ENCODE measurements at regions not wholly inside any gene's neighbourhood (a gene's known extent, or its start where the extent isn't known, plus 50 kb on each side); places are given as distances from the start of the nearest gene placed in this dataset.

GRCh38 chr14:87656315-87656714 lies 336.7 kb downstream of the GALC start:
- H3K36me3 ChIP-seq (ENCODE audit: control insufficient read depth, insufficient read depth, low read length), result no peaks in the 10 kb centered on the region
- H3K4me1 ChIP-seq (ENCODE audit: control insufficient read depth, insufficient read depth, low read length), result no peaks in the 10 kb centered on the region
- H3K9me3 ChIP-seq (ENCODE audit: control insufficient read depth, insufficient read depth, low read depth, low read length), result no peaks in the 10 kb centered on the region
- POLR2A ChIA-PET, result no interaction called here
- no TSS peak for BruUV-seq (replicated peaks)
- intact Hi-C loops (cut with micrococcal nuclease; ENCODE audit: unreplicated experiment) (no loop called here), in situ Hi-C loops (cut with HindIII; ENCODE audit: low pct_unique_long_range_greater_than_20kb, low sequenced_read_pairs) (no loop called here)
- TF ChIP-seq TCF7L2 (IDR thresholded peaks at IDR 0.05; ENCODE audit: low read depth, low read length) (no peak), CTCF (IDR thresholded peaks at IDR 0.05) (no peak), REST (IDR thresholded peaks at IDR 0.05; ENCODE audit: insufficient read depth in 1 of 2, low read depth in 2 of 2, low read length in 1 of 2) (no peak), POLR2AphosphoS5 (IDR thresholded peaks at IDR 0.05; ENCODE audit: low read depth, low read length) (no peak), SIN3A (IDR thresholded peaks at IDR 0.05; ENCODE audit: borderline replicate concordance, insufficient read depth, low read depth, low read length) (no peak)
- H3K27me3 ChIP-seq (ENCODE audit: control insufficient read depth, insufficient read depth, low read length), result no peaks in the 10 kb centered on the region
- no peak for ATAC-seq
- no peak overlapping the region for H3K4me3 ChIP-seq (ENCODE audit: low read depth in 2 of 2, low read length in 2 of 2)
- H3K27ac ChIP-seq (ENCODE audit: low read length), result no peak overlapping the region
- CTCF ChIA-PET, result no interaction called here
- DNase-seq (ENCODE audit: low read depth, low spot score), result no peak

- Histone ChIP-seq H3K4me3 (ENCODE audit: low read depth in 2 of 2, low read length in 2 of 2) (no peak overlapping the region), H3K36me3 (ENCODE audit: control insufficient read depth, insufficient read depth, low read length) (no peaks in the 10 kb centered on the region), H3K4me1 (ENCODE audit: control insufficient read depth, insufficient read depth, low read length) (no peaks in the 10 kb centered on the region), H3K27ac (ENCODE audit: low read length) (no peak overlapping the region), H3K27me3 (ENCODE audit: control insufficient read depth, insufficient read depth, low read length) (no peaks in the 10 kb centered on the region), H3K9me3 (ENCODE audit: control insufficient read depth, insufficient read depth, low read depth, low read length) (no peaks in the 10 kb centered on the region)
- POLR2A ChIA-PET, result no interaction called here
- intact Hi-C loops (cut with micrococcal nuclease; ENCODE audit: unreplicated experiment), result no loop called here
- DNase-seq (ENCODE audit: low read depth, low spot score) (no peak), ATAC-seq (no peak)
- TF ChIP-seq POLR2AphosphoS5 (IDR thresholded peaks at IDR 0.05; ENCODE audit: low read depth, low read length), result no peak
- no peak for TF ChIP-seq SIN3A (IDR thresholded peaks at IDR 0.05; ENCODE audit: borderline replicate concordance, insufficient read depth, low read depth, low read length)
- no peak for TF ChIP-seq CTCF (IDR thresholded peaks at IDR 0.05)
- no peak for TF ChIP-seq TCF7L2 (IDR thresholded peaks at IDR 0.05; ENCODE audit: low read depth, low read length)
- TF ChIP-seq REST (IDR thresholded peaks at IDR 0.05; ENCODE audit: insufficient read depth in 1 of 2, low read depth in 2 of 2, low read length in 1 of 2), result no peak
- CTCF ChIA-PET, result no interaction called here
- in situ Hi-C loops (cut with HindIII; ENCODE audit: low pct_unique_long_range_greater_than_20kb, low sequenced_read_pairs), result no loop called here
- BruUV-seq (replicated peaks), result no TSS peak
These were observed 340.7 kb downstream of the GALC start for GRCh38 chr14:87652278-87652677.

Measured in Panc1 (cell line).